Sigmoid colon (tissue), 3 donors: ENCODE measurements at regions not wholly inside any gene's neighbourhood (a gene's known extent, or its start where the extent isn't known, plus 50 kb on each side); places are given as distances from the start of the nearest gene placed in this dataset.

ENCODE experiments used
- CTCF ChIP-seq, 4 experiments: fragments of 450-650 bp in 3 of 4; fragments of 200-600 bp in 1 of 4; IDR thresholded peaks; one replicate each; pipeline ENCODE4 v1.5.1; 2016 to 2019; ENCODE audit warnings: antibody characterized with exemption in 4 of 4, mild to moderate bottlenecking in 3 of 4, moderate library complexity in 2 of 4
- POLR2A ChIP-seq, 2 donors: fragments of 450-650 bp; IDR thresholded peaks; one replicate each; pipeline ENCODE4 v1.6.1; 2016; ENCODE audit warnings: antibody characterized with exemption in 2 of 2, mild to moderate bottlenecking in 2 of 2, moderate library complexity in 2 of 2

GRCh38 chr13:74306496-74306895 is 172.3 kb upstream of the KLF12 start:
- TF ChIP-seq CTCF (IDR thresholded peaks at IDR 0.05) (no peak), POLR2A (IDR thresholded peaks at IDR 0.05) (no peak)
